Right cardiac atrium (tissue), 5 donors: ENCODE measurements at regions not wholly inside any gene's neighbourhood (a gene's known extent, or its start where the extent isn't known, plus 50 kb on each side); places are given as distances from the start of the nearest gene placed in this dataset.

Source experiments
- ATAC-seq, 2 donors: fragments of 200-7000 bp; cut with Tn5 transposase; one replicate each; pipeline versions ENCODE4 v1.8.0 to v1.9.1; 2020; ENCODE audit warnings: moderate library complexity in 2 of 2, mild to moderate bottlenecking in 1 of 2
- DNase-seq, 3 donors: peaks; one replicate each; pipeline ENCODE4 v3.0.0-alpha.2; 2020
- H3K27ac ChIP-seq: one replicate; pipeline ENCODE4 v1.5.1; 2013; ENCODE audit warnings: mild to moderate bottlenecking, low read length, control low read depth, moderate library complexity
- H3K27me3 ChIP-seq: one replicate; pipeline ENCODE4 v1.6.1; 2013; ENCODE audit not compliant: control insufficient read depth, insufficient read depth
- H3K4me1 ChIP-seq: one replicate; pipeline ENCODE4 v1.6.1; 2013; ENCODE audit warnings: low read length; ENCODE audit not compliant: control insufficient read depth, insufficient read depth
- H3K4me3 ChIP-seq: one replicate; pipeline ENCODE4 v1.5.1; 2013; ENCODE audit warnings: low read length, control low read depth
- H3K9me3 ChIP-seq: one replicate; pipeline ENCODE4 v1.6.1; 2013; ENCODE audit warnings: low read length; ENCODE audit not compliant: control insufficient read depth
- WGBS: extraction: QIAGEN DNeasy Blood & Tissue Kit; methylation state at CpG from one replicate; pipeline ENCODE4 v1.1.7; 2013; 5-methylcytosine and 5-hydroxymethylcytosine counted together
- intact Hi-C, 4 donors: fragments of 100-400 bp; cut with DNase I; formaldehyde crosslinking; loops; one replicate each; pipeline versions ENCODE4 v1.11.0 to v1.14.0; 2022 to 2023
- donor health status: healthy with polysubstance abuse.
- donor health status: DM: no; HTN: yes; CAD: no.
- donor health status: DM: no; HTN: no; CAD: no.
- donor health status: DM: no; HTN: yes; CAD: no; lungs with severe emphysema.
- donor health status: DM: yes; HTN: yes; CAD: no.

GRCh38 chr13:39245688-39246087, 207.4 kb downstream of the NHLRC3 start:
- peaks cover 4% of the 10 kb centered on the region for H3K4me1 ChIP-seq
- ATAC-seq = no peak
- no peaks in the 10 kb centered on the region for H3K9me3 ChIP-seq
- H3K27ac ChIP-seq = no peak overlapping the region
- no peak for DNase-seq
- H3K4me3 ChIP-seq = no peak overlapping the region
- H3K27me3 ChIP-seq = no peaks in the 10 kb centered on the region
- 75% methylated on average over 4 of the region's 4 CpGs for WGBS
- intact Hi-C loops = no loop called here

DNA sequence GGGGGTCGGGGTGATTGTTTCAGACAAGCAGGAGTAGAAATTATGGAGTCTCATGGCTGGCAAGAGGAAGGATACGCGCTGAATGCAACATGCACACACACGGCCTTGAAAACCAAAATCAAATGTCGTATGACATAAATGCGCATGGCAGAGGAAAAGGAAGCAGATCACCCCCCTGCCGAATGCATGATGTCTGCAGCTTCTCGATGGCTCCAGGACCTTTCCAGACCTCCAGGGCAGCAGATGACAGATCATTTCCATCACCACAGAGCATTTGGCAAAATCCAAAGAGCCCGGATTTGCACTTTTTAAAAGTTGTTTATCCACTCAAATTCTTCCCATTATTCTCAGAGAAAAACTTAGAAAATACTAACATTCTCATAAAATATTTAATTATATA, 211.7 kb downstream of the NHLRC3 start:
- WGBS = 75% methylated on average over 9 of the region's 9 CpGs
- ATAC-seq = no peak
- DNase-seq = no peak
- H3K27me3 ChIP-seq = no peaks in the 10 kb centered on the region
- intact Hi-C loops = no loop called here
- no peak overlapping the region for H3K4me3 ChIP-seq
- no peak overlapping the region for H3K27ac ChIP-seq
- peaks cover 7% of the 10 kb centered on the region for H3K4me1 ChIP-seq
- no peaks in the 10 kb centered on the region for H3K9me3 ChIP-seq

DNA sequence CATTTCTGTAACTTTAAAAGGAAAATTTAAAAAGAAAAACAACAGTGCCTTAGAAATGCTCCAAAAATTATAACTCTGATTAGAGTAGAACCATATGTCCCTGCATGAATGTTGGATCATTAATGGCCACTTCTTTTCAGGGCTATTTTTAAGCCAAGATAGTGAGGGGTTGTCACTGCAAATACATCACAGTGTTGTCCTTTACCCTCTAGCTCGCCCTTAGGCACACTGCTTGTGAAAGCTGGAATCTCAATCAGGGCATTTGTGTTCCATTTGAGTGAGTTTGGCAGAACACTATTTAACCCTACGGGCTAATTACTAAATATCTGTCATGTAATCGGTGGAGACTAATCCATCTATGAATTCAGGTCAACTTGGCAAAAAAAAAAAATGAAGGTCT, 212.2 kb downstream of the NHLRC3 start:
- H3K4me3 ChIP-seq = no peak overlapping the region
- WGBS = 54% methylated on average over 3 of the region's 3 CpGs
- no peak for ATAC-seq
- no peak overlapping the region for H3K27ac ChIP-seq
- no peak for DNase-seq
- H3K9me3 ChIP-seq = no peaks in the 10 kb centered on the region
- peaks cover 8% of the 10 kb centered on the region for H3K4me1 ChIP-seq
- intact Hi-C loops = no loop called here
- no peaks in the 10 kb centered on the region for H3K27me3 ChIP-seq

- DNase-seq (no peak), ATAC-seq (no peak)
- H3K27ac ChIP-seq = no peak overlapping the region
- H3K9me3 ChIP-seq = no peaks in the 10 kb centered on the region
- intact Hi-C loops = no loop called here
- no peaks in the 10 kb centered on the region for H3K27me3 ChIP-seq
- no peak overlapping the region for H3K4me3 ChIP-seq
- WGBS = 96% methylated on average over 8 of the region's 8 CpGs
- H3K4me1 ChIP-seq = peaks cover 8% of the 10 kb centered on the region
Observed at GRCh38 chr13:39251340-39251739, 213.1 kb downstream of the NHLRC3 start.

GRCh38 chr13:39253774-39254173, 215.5 kb downstream of the NHLRC3 start:
- Histone ChIP-seq H3K9me3 (no peaks in the 10 kb centered on the region), H3K27me3 (no peaks in the 10 kb centered on the region), H3K4me3 (no peak overlapping the region), H3K27ac (peak overlapping the region; percentile 32), H3K4me1 (peaks cover 16% of the 10 kb centered on the region)
- WGBS = 36% methylated on average over 3 of the region's 3 CpGs
- ATAC-seq = no peak
- intact Hi-C loops = no loop called here
- DNase-seq = no peak

DNA sequence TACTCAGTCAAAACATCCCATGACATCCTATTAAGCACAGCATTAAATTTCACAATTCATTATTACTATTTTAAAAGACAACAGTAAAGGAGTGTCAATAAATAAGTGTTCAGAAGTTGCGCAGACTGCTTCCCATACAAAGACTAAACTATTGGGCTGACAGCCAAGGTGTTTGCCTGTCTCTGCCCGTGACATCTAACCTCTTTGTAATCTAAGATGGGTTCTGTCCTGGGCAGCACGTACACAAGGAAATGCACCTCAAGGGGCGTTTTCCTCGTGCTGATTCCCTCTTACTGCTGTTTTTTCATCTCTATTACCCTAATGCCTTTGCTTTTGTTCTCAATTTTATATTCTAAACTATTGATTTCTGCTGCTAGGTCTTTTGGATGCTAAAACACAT, 216.3 kb downstream of the NHLRC3 start:
- 42% methylated on average over 5 of the region's 5 CpGs for WGBS
- DNase-seq = no peak
- intact Hi-C loops = no loop called here
- Histone ChIP-seq H3K4me3 (no peak overlapping the region), H3K27me3 (no peaks in the 10 kb centered on the region), H3K27ac (no peak overlapping the region), H3K4me1 (peaks cover 16% of the 10 kb centered on the region), H3K9me3 (no peaks in the 10 kb centered on the region)
- ATAC-seq = no peak

DNA sequence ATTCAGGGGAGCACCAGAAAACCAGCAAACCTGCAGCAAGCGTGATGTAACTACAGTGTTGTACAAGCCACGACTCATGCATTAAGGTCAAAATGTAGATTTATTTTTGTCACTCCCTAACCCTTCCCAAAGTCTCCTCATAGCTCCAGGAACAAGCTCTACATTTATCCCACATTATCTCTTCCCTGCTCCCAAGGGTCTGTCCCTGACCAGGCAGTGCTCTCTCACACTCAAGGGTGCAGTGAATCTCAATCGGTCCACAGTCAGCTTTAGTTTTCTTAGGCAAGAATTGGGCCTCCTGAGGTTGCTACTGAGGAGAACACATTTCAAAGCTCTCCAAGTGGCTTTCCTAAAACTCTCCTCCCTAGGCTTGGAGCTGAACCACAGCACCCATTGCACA, 219.4 kb downstream of the NHLRC3 start:
- H3K4me3 ChIP-seq = no peak overlapping the region
- H3K4me1 ChIP-seq = peaks cover 12% of the 10 kb centered on the region
- 49% methylated on average over 3 of the region's 3 CpGs for WGBS
- no peaks in the 10 kb centered on the region for H3K9me3 ChIP-seq
- intact Hi-C loops = loop anchor here in 1 of 4 donors (5.0 kb wide), 1 partner anchor 110 kb away; no protein-coding TSS in a partner anchor
- peak overlapping the region; percentile 90 for H3K27ac ChIP-seq
- H3K27me3 ChIP-seq = no peaks in the 10 kb centered on the region
- ATAC-seq (peak; percentile 86 to 90), DNase-seq (peak in 2 of 3 donors; percentile 17 to 43)

DNA sequence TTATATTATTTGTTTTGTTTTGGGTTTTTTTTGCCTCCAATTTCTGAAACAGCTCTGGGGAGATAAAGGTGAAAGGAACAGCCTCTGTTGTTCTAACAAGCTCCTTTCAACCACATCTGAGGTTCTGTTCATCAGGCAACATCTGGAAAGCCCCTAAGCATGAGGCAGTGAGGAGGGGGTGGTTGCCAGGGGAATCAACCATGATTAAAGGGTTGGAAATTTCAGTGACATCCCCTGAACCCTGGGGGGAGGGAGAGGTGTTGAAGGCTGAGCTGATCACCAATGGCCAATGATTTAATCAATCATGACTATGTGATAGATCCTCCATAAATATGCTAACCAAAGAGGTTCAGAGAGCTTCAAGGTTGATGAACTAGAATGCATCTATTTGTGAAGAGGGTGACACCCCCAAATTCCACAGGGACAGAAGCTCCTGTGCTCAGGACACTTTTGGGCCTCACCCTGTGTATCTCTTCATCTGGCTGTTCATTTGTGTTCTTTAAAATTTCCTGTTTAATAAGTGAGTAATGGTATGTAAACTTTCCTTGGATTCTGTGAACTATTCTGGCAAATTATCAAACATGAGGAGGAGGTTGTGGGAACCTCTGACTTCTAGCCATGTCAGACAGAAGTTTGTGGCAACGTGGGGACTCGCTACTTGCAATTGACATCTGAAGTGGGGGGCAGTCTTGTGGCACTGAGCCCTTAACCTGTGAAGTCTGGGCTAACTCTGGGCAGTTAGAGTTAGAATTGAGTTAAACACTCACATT, 221.3 kb downstream of the NHLRC3 start:
- WGBS = 29% methylated on average over 2 of the region's 2 CpGs
- intact Hi-C loops = loop anchor here in 1 of 4 donors (5.0 to 10.0 kb wide), 3 partner anchors 112 to 215 kb away; no protein-coding TSS in a partner anchor
- peaks cover 16% of the 10 kb centered on the region for H3K4me1 ChIP-seq
- DNase-seq (no peak), ATAC-seq (no peak)
- H3K9me3 ChIP-seq = no peaks in the 10 kb centered on the region
- H3K27ac ChIP-seq = peak overlapping the region; percentile 25
- H3K27me3 ChIP-seq = no peaks in the 10 kb centered on the region
- no peak overlapping the region for H3K4me3 ChIP-seq

GRCh38 chr13:39263033-39263432, 224.8 kb downstream of the NHLRC3 start:
- WGBS = 2% methylated on average over 1 of the region's 1 CpG
- Histone ChIP-seq H3K27ac (peak overlapping the region; percentile 80), H3K27me3 (no peaks in the 10 kb centered on the region), H3K4me3 (no peak overlapping the region), H3K9me3 (no peaks in the 10 kb centered on the region), H3K4me1 (peaks cover 6% of the 10 kb centered on the region)
- peak in 1 of 3 donors; percentile 48 for DNase-seq
- peak; percentile 79 to 88 for ATAC-seq
- intact Hi-C loops = loop anchor here in 2 of 4 donors (2.0 to 10.0 kb wide), 3 partner anchors 118 to 218 kb away; no protein-coding TSS in a partner anchor

- Histone ChIP-seq H3K27ac (peak overlapping the region; percentile 15), H3K9me3 (no peaks in the 10 kb centered on the region), H3K4me3 (no peak overlapping the region), H3K4me1 (peaks cover 4% of the 10 kb centered on the region), H3K27me3 (no peaks in the 10 kb centered on the region)
- peak in 1 of 3 donors; percentile 43 for DNase-seq
- 60% methylated on average over 2 of the region's 2 CpGs for WGBS
- no peak for ATAC-seq
- intact Hi-C loops = loop anchor here in 2 of 4 donors (2.0 to 10.0 kb wide), 3 partner anchors 119 to 219 kb away; no protein-coding TSS in a partner anchor
Observed at GRCh38 chr13:39263531-39263930, 225.3 kb downstream of the NHLRC3 start.

DNA sequence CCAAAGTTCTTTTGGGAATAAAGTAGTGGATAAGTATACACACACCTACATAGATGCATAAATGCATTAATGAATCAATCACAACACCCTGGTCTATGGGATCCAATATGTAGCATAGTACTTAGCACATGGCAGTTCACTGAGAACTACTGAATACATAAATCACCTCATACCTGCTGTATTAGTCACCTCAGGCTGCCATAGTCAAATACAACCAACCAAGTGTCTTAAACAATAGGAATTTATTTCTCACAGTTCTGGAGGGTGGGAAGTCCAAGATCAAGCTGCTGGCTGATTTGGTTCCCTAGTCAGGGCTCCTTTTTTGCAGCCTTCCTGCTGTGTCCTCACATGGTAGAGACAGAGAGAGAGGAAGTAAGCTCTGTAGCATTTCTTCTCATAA, 228.2 kb downstream of the NHLRC3 start:
- intact Hi-C loops = loop anchor here in 2 of 4 donors (5.0 to 10.0 kb wide), 3 partner anchors 119 to 222 kb away; no protein-coding TSS in a partner anchor
- Histone ChIP-seq H3K27ac (no peak overlapping the region), H3K27me3 (no peaks in the 10 kb centered on the region), H3K4me1 (peaks cover 4% of the 10 kb centered on the region), H3K4me3 (no peak overlapping the region), H3K9me3 (no peaks in the 10 kb centered on the region)
- DNase-seq (no peak), ATAC-seq (no peak)
